ENCODE measurements at regions not wholly inside any gene's neighbourhood (a gene's known extent, or its start where the extent isn't known, plus 50 kb on each side); places are given as distances from the start of the nearest gene placed in this dataset.

DNA sequence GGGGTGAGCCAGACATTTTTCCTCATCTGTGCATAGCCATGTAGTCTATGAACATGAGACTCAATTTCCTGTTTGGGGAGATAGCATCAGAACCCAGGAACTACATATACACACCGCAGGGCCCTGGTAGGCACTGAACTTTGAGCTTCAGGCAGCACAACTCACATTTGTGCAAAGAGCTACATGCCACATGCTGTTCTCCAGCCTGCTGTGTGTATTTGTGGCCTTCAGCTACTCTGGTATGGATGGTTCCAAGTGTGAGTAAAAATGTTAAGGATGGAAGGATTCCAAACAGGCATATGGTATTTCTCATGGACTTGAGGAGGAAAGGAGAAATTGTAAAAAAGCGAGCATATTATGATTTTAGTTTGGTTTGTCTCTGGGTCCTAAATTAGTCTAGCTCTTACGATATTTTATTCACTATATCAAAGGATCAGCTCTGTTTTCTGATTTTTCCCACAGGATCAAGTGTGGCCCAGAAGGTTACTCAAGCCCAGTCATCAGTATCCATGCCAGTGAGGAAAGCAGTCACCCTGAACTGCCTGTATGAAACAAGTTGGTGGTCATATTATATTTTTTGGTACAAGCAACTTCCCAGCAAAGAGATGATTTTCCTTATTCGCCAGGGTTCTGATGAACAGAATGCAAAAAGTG is 422.4 kb upstream of the OR4E1 start:
- no peak overlapping the region for H3K4me3 ChIP-seq (ENCODE audit: low read depth, low read length)
- no peak overlapping the region for H3K9ac ChIP-seq (ENCODE audit: low read length)

GRCh38 chr14:22089940-22090339 is 416.3 kb upstream of the OR4E1 start:
- H3K9me3 ChIP-seq (ENCODE audit: control insufficient read depth, insufficient read depth, low read depth, low read length): no peaks in the 10 kb centered on the region
- no peak overlapping the region for H3K27ac ChIP-seq (ENCODE audit: low read depth, low read length)
- no peak overlapping the region for H3K9ac ChIP-seq (ENCODE audit: low read length)
- H3K4me1 ChIP-seq (ENCODE audit: control insufficient read depth, insufficient read depth, low read length): no peaks in the 10 kb centered on the region
- H3K27me3 ChIP-seq (ENCODE audit: control insufficient read depth, insufficient read depth, low read length): no peaks in the 10 kb centered on the region
- H3K4me3 ChIP-seq (ENCODE audit: low read depth, low read length): no peak overlapping the region
- no peaks in the 10 kb centered on the region for H3K36me3 ChIP-seq (ENCODE audit: control insufficient read depth, insufficient read depth, low read length)

More for the DNA sequence above, 422.4 kb upstream of the OR4E1 start:
- Histone ChIP-seq H3K36me3 (ENCODE audit: control insufficient read depth, insufficient read depth, low read length) (no peaks in the 10 kb centered on the region), H3K9me3 (ENCODE audit: control insufficient read depth, insufficient read depth, low read depth, low read length) (no peaks in the 10 kb centered on the region), H3K4me1 (ENCODE audit: control insufficient read depth, insufficient read depth, low read length) (0 out of 2 replicates have a peak, but pooled peaks cover 3% of the 10 kb centered on the region), H3K27me3 (ENCODE audit: control insufficient read depth, insufficient read depth, low read length) (peaks cover 6% of the 10 kb centered on the region), H3K27ac (ENCODE audit: low read depth, low read length) (no peak overlapping the region)

GRCh38 chr14:22088614-22089342 is 415.2 kb upstream of the OR4E1 start:
- H3K27me3 ChIP-seq (ENCODE audit: control insufficient read depth, insufficient read depth, low read length): no peaks in the 10 kb centered on the region
- H3K27ac ChIP-seq (ENCODE audit: low read depth, low read length): no peak overlapping the region
- H3K9me3 ChIP-seq (ENCODE audit: control insufficient read depth, insufficient read depth, low read depth, low read length): no peaks in the 10 kb centered on the region
- H3K36me3 ChIP-seq (ENCODE audit: control insufficient read depth, insufficient read depth, low read length): no peaks in the 10 kb centered on the region
- H3K4me1 ChIP-seq (ENCODE audit: control insufficient read depth, insufficient read depth, low read length): no peaks in the 10 kb centered on the region
- H3K4me3 ChIP-seq (ENCODE audit: low read depth, low read length): no peak overlapping the region
- no peak overlapping the region for H3K9ac ChIP-seq (ENCODE audit: low read length)

DNA sequence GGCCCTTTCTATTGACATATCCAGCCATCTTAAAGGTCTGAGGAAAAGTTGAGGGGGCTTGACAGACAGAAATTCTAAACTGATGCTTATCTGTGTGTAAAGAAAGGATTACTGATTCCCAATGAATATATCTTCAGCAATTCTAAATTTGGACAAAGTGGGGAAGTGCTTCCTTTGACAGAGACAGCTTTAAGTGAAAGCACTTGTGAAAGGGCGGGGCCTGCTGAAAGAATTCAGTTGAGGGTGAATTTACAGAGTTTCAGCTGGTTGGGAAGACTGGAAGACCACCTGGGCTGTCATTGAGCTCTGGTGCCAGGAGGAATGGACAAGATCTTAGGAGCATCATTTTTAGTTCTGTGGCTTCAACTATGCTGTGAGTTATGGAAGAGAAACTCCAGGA is 412.5 kb upstream of the OR4E1 start:
- no peaks in the 10 kb centered on the region for H3K27me3 ChIP-seq (ENCODE audit: control insufficient read depth, insufficient read depth, low read length)
- no peaks in the 10 kb centered on the region for H3K9me3 ChIP-seq (ENCODE audit: control insufficient read depth, insufficient read depth, low read depth, low read length)
- H3K36me3 ChIP-seq (ENCODE audit: control insufficient read depth, insufficient read depth, low read length): no peaks in the 10 kb centered on the region
- no peak overlapping the region for H3K27ac ChIP-seq (ENCODE audit: low read depth, low read length)
- no peak overlapping the region for H3K9ac ChIP-seq (ENCODE audit: low read length)
- H3K4me1 ChIP-seq (ENCODE audit: control insufficient read depth, insufficient read depth, low read length): no peaks in the 10 kb centered on the region; the same call in 1 of the 2 replicates
- no peak overlapping the region for H3K4me3 ChIP-seq (ENCODE audit: low read depth, low read length)

DNA sequence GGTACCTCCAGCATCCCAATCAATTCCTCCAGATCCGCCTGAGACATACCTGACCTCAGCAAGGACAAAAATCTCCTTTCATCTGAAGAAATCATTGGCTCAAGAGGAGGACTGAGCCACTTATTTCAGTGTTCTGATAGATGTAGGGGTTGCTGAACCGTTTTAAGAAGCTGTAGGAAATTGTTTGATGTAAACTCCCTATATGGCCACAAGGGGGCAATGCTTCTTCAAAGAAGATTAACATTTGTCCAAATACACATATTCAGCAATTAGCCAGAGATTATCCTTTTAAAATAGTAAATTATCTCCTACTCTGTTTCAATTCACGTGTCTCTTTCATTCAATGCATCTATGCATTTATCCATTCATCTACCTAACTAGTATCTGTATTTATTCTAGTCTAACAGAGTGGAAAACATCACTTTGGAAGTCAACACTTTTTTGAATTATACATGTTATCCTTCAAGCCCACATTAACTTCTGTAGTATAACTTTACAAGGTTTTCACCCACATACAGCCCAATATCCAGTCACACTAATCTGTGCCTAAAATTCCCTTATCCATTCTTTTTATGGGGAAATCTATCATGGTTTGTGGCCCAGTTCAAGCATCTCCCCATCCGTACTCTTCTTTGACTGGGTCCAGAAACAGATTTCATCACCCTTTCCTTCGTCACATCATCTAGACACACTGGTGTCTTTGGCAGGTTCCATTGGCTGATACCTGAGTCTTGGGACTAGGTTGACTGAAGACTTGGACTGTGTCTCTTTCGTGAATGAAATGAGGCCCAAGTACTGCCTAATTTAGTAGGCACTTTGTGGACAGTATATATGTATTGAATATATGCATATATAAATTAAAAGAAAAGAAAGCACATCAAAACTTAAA is 411.0 kb upstream of the OR4E1 start:
- no peaks in the 10 kb centered on the region; the same call in 1 of the 2 replicates for H3K4me1 ChIP-seq (ENCODE audit: control insufficient read depth, insufficient read depth, low read length)
- H3K27me3 ChIP-seq (ENCODE audit: control insufficient read depth, insufficient read depth, low read length): no peaks in the 10 kb centered on the region
- no peak overlapping the region for H3K4me3 ChIP-seq (ENCODE audit: low read depth, low read length)
- H3K27ac ChIP-seq (ENCODE audit: low read depth, low read length): no peak overlapping the region
- no peaks in the 10 kb centered on the region for H3K9me3 ChIP-seq (ENCODE audit: control insufficient read depth, insufficient read depth, low read depth, low read length)
- no peaks in the 10 kb centered on the region for H3K36me3 ChIP-seq (ENCODE audit: control insufficient read depth, insufficient read depth, low read length)
- no peak overlapping the region for H3K9ac ChIP-seq (ENCODE audit: low read length)

- H3K27me3 ChIP-seq (ENCODE audit: control insufficient read depth, insufficient read depth, low read length): no peaks in the 10 kb centered on the region
- no peaks in the 10 kb centered on the region for H3K9me3 ChIP-seq (ENCODE audit: control insufficient read depth, insufficient read depth, low read depth, low read length)
- H3K9ac ChIP-seq (ENCODE audit: low read length): no peak overlapping the region
- no peak overlapping the region for H3K27ac ChIP-seq (ENCODE audit: low read depth, low read length)
- no peak overlapping the region for H3K4me3 ChIP-seq (ENCODE audit: low read depth, low read length)
- no peaks in the 10 kb centered on the region; the same call in 1 of the 2 replicates for H3K4me1 ChIP-seq (ENCODE audit: control insufficient read depth, insufficient read depth, low read length)
- no peaks in the 10 kb centered on the region for H3K36me3 ChIP-seq (ENCODE audit: control insufficient read depth, insufficient read depth, low read length)
Measured at GRCh38 chr14:22081337-22081736, 407.7 kb upstream of the OR4E1 start.

GRCh38 chr14:22079766-22080165 is 406.1 kb upstream of the OR4E1 start:
- Histone ChIP-seq H3K9me3 (ENCODE audit: control insufficient read depth, insufficient read depth, low read depth, low read length) (no peaks in the 10 kb centered on the region), H3K36me3 (ENCODE audit: control insufficient read depth, insufficient read depth, low read length) (no peaks in the 10 kb centered on the region), H3K4me3 (ENCODE audit: low read depth, low read length) (no peak overlapping the region), H3K4me1 (ENCODE audit: control insufficient read depth, insufficient read depth, low read length) (no peaks in the 10 kb centered on the region; the same call in 1 of the 2 replicates), H3K27ac (ENCODE audit: low read depth, low read length) (no peak overlapping the region), H3K27me3 (ENCODE audit: control insufficient read depth, insufficient read depth, low read length) (no peaks in the 10 kb centered on the region), H3K9ac (ENCODE audit: low read length) (no peak overlapping the region)

GRCh38 chr14:22073801-22074200 is 400.2 kb upstream of the OR4E1 start:
- peaks cover 4% of the 10 kb centered on the region; the same call in 1 of the 2 replicates for H3K4me1 ChIP-seq (ENCODE audit: control insufficient read depth, insufficient read depth, low read length)
- H3K4me3 ChIP-seq (ENCODE audit: low read depth, low read length): no peak overlapping the region
- no peaks in the 10 kb centered on the region for H3K36me3 ChIP-seq (ENCODE audit: control insufficient read depth, insufficient read depth, low read length)
- H3K27me3 ChIP-seq (ENCODE audit: control insufficient read depth, insufficient read depth, low read length): no peaks in the 10 kb centered on the region
- H3K27ac ChIP-seq (ENCODE audit: low read depth, low read length): no peak overlapping the region
- H3K9ac ChIP-seq (ENCODE audit: low read length): no peak overlapping the region
- H3K9me3 ChIP-seq (ENCODE audit: control insufficient read depth, insufficient read depth, low read depth, low read length): no peaks in the 10 kb centered on the region

DNA sequence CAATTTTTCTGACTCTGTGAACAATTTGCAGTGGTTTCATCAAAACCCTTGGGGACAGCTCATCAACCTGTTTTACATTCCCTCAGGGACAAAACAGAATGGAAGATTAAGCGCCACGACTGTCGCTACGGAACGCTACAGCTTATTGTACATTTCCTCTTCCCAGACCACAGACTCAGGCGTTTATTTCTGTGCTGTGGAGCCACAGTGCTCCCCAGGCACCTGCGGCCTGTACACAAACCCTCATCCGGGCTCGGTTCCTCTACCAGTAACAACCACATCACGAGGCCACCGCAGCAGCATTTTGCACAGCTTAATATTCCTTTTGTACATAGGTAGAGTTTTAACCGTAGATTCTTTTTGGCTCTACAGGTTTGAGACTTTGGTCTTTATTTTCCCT is 397.4 kb upstream of the OR4E1 start:
- H3K4me3 ChIP-seq (ENCODE audit: low read depth, low read length): no peak overlapping the region
- no peaks in the 10 kb centered on the region for H3K36me3 ChIP-seq (ENCODE audit: control insufficient read depth, insufficient read depth, low read length)
- H3K27ac ChIP-seq (ENCODE audit: low read depth, low read length): no peak overlapping the region
- peaks cover 9% of the 10 kb centered on the region; the same call in 1 of the 2 replicates for H3K27me3 ChIP-seq (ENCODE audit: control insufficient read depth, insufficient read depth, low read length)
- H3K9ac ChIP-seq (ENCODE audit: low read length): no peak overlapping the region
- peaks cover 4% of the 10 kb centered on the region; the same call in 1 of the 2 replicates for H3K4me1 ChIP-seq (ENCODE audit: control insufficient read depth, insufficient read depth, low read length)
- H3K9me3 ChIP-seq (ENCODE audit: control insufficient read depth, insufficient read depth, low read depth, low read length): no peaks in the 10 kb centered on the region

DNA sequence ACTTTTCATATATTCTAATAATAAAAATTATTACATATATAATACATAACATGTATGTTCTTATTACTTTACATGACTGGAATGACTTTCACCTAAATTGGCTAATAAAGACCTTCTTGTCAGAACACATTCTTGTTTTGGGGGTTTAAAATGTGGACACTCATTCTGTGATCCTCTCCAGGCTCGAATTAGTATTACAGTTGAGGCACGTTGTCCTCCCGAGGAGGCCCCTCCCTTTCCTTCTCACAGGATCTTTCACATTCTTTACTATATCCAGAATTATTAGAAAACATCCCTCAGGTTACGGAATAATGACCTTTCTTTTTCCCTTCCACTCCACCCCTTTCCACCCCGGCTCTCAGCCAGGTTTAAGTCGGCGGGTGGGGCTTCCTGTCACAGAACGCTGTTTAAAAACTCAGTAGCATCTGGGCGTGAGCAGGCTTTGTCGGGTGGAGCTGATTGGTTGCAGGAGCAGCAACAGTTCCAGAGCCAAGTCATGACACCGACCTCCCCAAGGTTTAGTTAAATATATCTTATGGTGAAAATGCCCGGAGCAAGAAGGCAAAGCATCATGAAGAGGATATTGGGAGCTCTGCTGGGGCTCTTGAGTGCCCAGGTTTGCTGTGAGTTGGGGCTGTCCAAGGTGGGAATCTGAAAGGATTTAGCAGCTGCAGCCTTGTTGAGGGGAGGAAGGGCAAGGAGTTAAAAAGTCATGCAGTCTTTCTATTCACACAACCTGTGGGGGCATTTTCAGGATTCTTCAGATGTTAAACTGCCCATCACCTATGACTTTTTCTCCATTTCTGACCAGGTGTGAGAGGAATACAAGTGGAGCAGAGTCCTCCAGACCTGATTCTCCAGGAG is 396.7 kb upstream of the OR4E1 start:
- H3K4me3 ChIP-seq (ENCODE audit: low read depth, low read length): peak overlapping the region; percentile 49
- peaks cover 14% of the 10 kb centered on the region; the same call in 1 of the 2 replicates for H3K27me3 ChIP-seq (ENCODE audit: control insufficient read depth, insufficient read depth, low read length)
- peaks cover 4% of the 10 kb centered on the region; the same call in 1 of the 2 replicates for H3K4me1 ChIP-seq (ENCODE audit: control insufficient read depth, insufficient read depth, low read length)
- no peaks in the 10 kb centered on the region for H3K9me3 ChIP-seq (ENCODE audit: control insufficient read depth, insufficient read depth, low read depth, low read length)
- no peak overlapping the region for H3K27ac ChIP-seq (ENCODE audit: low read depth, low read length)
- no peak overlapping the region for H3K9ac ChIP-seq (ENCODE audit: low read length)
- H3K36me3 ChIP-seq (ENCODE audit: control insufficient read depth, insufficient read depth, low read length): no peaks in the 10 kb centered on the region

Measured in HUES6 (cell line).